WTC11 (cell line): ENCODE measurements at regions not wholly inside any gene's neighbourhood (a gene's known extent, or its start where the extent isn't known, plus 50 kb on each side); places are given as distances from the start of the nearest gene placed in this dataset.

Experiments used
- ATAC-seq: fragments of 200-7000 bp; cut with Tn5 transposase; 2 replicates; pipeline ENCODE4 v1.10.0; 2021; ENCODE audit warnings: mild to moderate bottlenecking, moderate library complexity
- CTCF ChIA-PET: fragments of 300-600 bp; sonication (Branson Sonifier 250); formaldehyde crosslinking; loops from one replicate; lab custom pipeline; 2021; ENCODE audit warnings: antibody characterized with exemption; lab: Charles Lee
- POLR2A ChIA-PET: fragments of 350-600 bp; sonication (Branson Sonifier 250); formaldehyde crosslinking; loops from one replicate; lab custom pipeline; 2021; ENCODE audit warnings: antibody characterized with exemption; lab: Charles Lee
- DNase-seq: peaks from one replicate; pipeline ENCODE4 v3.0.0; 2021; ENCODE audit warnings: low spot score
- H3K27ac Mint-ChIP-seq: 2 replicates; pipeline ENCODE4 v1.8.0; 2021; ENCODE audit warnings: mixed read lengths
- H3K27me3 Mint-ChIP-seq: 2 replicates; pipeline ENCODE4 v1.8.0; 2021; ENCODE audit warnings: low read depth, mild to moderate bottlenecking, moderate library complexity, mixed read lengths
- H3K36me3 Mint-ChIP-seq: 2 replicates; pipeline ENCODE4 v1.8.0; 2021; ENCODE audit warnings: mixed read lengths
- H3K4me1 Mint-ChIP-seq: 2 replicates; pipeline ENCODE4 v1.8.0; 2022; ENCODE audit warnings: mixed read lengths
- H3K4me3 Mint-ChIP-seq: 2 replicates; pipeline ENCODE4 v1.8.0; 2021; ENCODE audit warnings: mild to moderate bottlenecking, moderate library complexity, mixed read lengths
- H3K9me3 Mint-ChIP-seq: 2 replicates; pipeline ENCODE4 v1.8.0; 2021; ENCODE audit warnings: mixed read lengths
- CBFB ChIP-seq: sonication (generic); formaldehyde crosslinking; IDR thresholded peaks from 2 replicates; pipeline ENCODE4 v1.8.1; 2022; ENCODE audit warnings: mild to moderate bottlenecking, low read depth, missing genetic modification reagents
- EMX1 ChIP-seq: fragments of 250-450 bp; sonication (Bioruptor Pico); IDR thresholded peaks from 2 replicates; pipeline ENCODE4 v1.8.0; 2021; ENCODE audit warnings: mild to moderate bottlenecking
- ESRRA ChIP-seq: sonication (generic); formaldehyde crosslinking; IDR thresholded peaks from 2 replicates; pipeline ENCODE4 v1.8.1; 2022; ENCODE audit warnings: mild to moderate bottlenecking, missing genetic modification reagents, borderline replicate concordance
- ETV6 ChIP-seq: sonication (generic); formaldehyde crosslinking; IDR thresholded peaks from 2 replicates; pipeline ENCODE4 v1.8.1; 2022; ENCODE audit warnings: mild to moderate bottlenecking, missing genetic modification reagents
- GRHL2 ChIP-seq: fragments of 250-450 bp; sonication (Bioruptor Pico); IDR thresholded peaks from 2 replicates; pipeline ENCODE4 v1.8.0; 2022; ENCODE audit warnings: mild to moderate bottlenecking, moderate library complexity; ENCODE audit not compliant: insufficient replicate concordance, severe bottlenecking
- KAT7 ChIP-seq: sonication (generic); formaldehyde crosslinking; IDR thresholded peaks from 2 replicates; pipeline ENCODE4 v1.8.1; 2023; ENCODE audit warnings: missing genetic modification reagents, mild to moderate bottlenecking, borderline replicate concordance
- MYBL2 ChIP-seq: sonication (generic); formaldehyde crosslinking; IDR thresholded peaks from 2 replicates; pipeline ENCODE4 v1.8.1; 2023; ENCODE audit warnings: mild to moderate bottlenecking, moderate library complexity, missing genetic modification reagents
- NR3C1 ChIP-seq: sonication (generic); formaldehyde crosslinking; conservative IDR thresholded peaks from 2 replicates; pipeline ENCODE4 v1.8.1; 2023; ENCODE audit warnings: low read depth, mild to moderate bottlenecking, missing genetic modification reagents
- SOX15 ChIP-seq: fragments of 250-450 bp; sonication (Bioruptor Pico); IDR thresholded peaks from 2 replicates; pipeline ENCODE4 v1.9.0; 2021; ENCODE audit warnings: mild to moderate bottlenecking
- SP1 ChIP-seq: sonication (generic); formaldehyde crosslinking; conservative IDR thresholded peaks from 2 replicates; pipeline ENCODE4 v1.8.1; 2022; ENCODE audit warnings: missing genetic modification reagents
- ZNF423 ChIP-seq: fragments of 250-450 bp; sonication (Bioruptor Pico); IDR thresholded peaks from 2 replicates; pipeline ENCODE4 v2.1.2; 2022; ENCODE audit warnings: mild to moderate bottlenecking, moderate library complexity
- TF ChIP-seq, protein P1 (sequence below): fragments of 200-600 bp; IDR thresholded peaks from 2 replicates; pipeline ENCODE4 v1.8.0; 2022; ENCODE audit warnings: antibody characterized with exemption
- TF ChIP-seq, protein P2 (sequence below): fragments of 250-450 bp; sonication (Bioruptor Pico); conservative IDR thresholded peaks from 2 replicates; pipeline ENCODE4 v1.9.0; 2021; ENCODE audit warnings: mild to moderate bottlenecking
- TF ChIP-seq, protein P3 (sequence below): sonication (generic); formaldehyde crosslinking; conservative IDR thresholded peaks from 2 replicates; pipeline ENCODE4 v1.8.1; 2023; ENCODE audit warnings: mild to moderate bottlenecking, low read depth, missing genetic modification reagents, moderate library complexity
- TF ChIP-seq, protein P4 (sequence below): sonication (generic); formaldehyde crosslinking; IDR thresholded peaks from 2 replicates; pipeline ENCODE4 v1.8.1; 2023; ENCODE audit warnings: mild to moderate bottlenecking, missing genetic modification reagents, moderate library complexity
- TF ChIP-seq, protein P5 (sequence below): sonication (generic); formaldehyde crosslinking; IDR thresholded peaks from 2 replicates; pipeline ENCODE4 v1.8.1; 2023; ENCODE audit warnings: mild to moderate bottlenecking, missing genetic modification reagents, borderline replicate concordance
- TF ChIP-seq, protein P6 (sequence below): fragments of 250-450 bp; sonication (Bioruptor Pico); IDR thresholded peaks from 2 replicates; pipeline ENCODE4 v1.8.0; 2021; ENCODE audit warnings: mild to moderate bottlenecking
- TF ChIP-seq, protein P7 (sequence below): sonication (generic); formaldehyde crosslinking; IDR thresholded peaks from 2 replicates; pipeline ENCODE4 v1.8.1; 2022; ENCODE audit warnings: mild to moderate bottlenecking, missing genetic modification reagents, moderate library complexity, borderline replicate concordance

DNA sequence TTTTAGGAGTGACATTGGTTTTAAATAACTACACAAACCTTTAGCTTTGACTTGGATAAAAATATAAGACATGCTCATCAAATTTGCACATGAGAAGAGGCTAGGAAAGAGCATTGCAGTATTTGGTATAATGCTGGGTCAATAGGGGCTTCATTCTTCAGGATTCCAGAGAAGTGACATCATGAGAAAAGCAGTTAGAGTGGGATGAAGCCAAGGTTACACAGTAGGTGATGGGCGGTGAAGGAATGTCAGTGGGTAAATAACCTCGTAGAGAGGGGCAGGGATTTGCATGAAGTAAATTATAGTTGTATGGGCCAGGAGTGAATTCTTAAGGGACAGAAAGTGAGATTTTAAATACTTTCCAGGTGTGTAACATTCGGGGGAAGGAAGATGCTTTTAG lies 216.2 kb downstream of the RFPL4B start:
- TF ChIP-seq GRHL2 (CRISPR knock-in tag) (no peak), ETV6 (CRISPR knock-in tag) (no peak), CBFB (CRISPR knock-in tag) (no peak), SOX15 (CRISPR knock-in tag) (no peak)
- TF ChIP-seq, protein P1, sequence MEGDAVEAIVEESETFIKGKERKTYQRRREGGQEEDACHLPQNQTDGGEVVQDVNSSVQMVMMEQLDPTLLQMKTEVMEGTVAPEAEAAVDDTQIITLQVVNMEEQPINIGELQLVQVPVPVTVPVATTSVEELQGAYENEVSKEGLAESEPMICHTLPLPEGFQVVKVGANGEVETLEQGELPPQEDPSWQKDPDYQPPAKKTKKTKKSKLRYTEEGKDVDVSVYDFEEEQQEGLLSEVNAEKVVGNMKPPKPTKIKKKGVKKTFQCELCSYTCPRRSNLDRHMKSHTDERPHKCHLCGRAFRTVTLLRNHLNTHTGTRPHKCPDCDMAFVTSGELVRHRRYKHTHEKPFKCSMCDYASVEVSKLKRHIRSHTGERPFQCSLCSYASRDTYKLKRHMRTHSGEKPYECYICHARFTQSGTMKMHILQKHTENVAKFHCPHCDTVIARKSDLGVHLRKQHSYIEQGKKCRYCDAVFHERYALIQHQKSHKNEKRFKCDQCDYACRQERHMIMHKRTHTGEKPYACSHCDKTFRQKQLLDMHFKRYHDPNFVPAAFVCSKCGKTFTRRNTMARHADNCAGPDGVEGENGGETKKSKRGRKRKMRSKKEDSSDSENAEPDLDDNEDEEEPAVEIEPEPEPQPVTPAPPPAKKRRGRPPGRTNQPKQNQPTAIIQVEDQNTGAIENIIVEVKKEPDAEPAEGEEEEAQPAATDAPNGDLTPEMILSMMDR: no peak
- TF ChIP-seq, protein P2, sequence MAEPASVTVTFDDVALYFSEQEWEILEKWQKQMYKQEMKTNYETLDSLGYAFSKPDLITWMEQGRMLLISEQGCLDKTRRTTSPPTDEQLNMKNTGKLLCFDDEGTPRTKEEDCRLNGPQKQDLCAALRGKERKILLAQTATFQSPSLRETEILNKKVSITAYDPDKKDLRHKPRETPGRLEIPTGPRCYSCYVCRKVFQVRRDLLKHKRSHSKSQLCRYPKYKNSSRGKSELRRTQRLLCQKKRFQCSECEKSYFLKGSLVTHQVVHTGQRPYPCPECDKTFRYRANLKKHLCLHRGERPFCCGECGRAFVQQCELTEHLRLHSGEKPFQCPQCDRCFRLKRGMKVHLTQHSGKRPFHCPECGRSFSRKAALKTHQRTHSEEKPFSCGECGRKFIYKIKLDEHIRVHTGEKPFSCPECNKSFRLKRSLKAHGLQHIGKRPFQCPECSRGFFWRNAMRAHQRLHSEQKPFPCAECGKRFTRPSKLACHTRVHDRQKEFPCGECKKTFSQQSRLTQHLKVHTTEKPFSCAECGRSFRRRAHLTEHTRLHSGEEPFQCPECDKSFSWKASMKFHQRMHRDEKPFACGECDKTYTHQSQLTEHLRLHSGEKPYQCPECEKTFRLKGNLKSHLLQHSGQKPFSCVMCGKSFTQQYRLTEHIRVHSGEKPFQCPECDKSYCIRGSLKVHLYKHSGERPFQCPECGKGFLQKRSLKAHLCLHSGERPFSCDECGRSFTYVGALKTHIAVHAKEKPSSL: no peak
- TF ChIP-seq, protein P3, sequence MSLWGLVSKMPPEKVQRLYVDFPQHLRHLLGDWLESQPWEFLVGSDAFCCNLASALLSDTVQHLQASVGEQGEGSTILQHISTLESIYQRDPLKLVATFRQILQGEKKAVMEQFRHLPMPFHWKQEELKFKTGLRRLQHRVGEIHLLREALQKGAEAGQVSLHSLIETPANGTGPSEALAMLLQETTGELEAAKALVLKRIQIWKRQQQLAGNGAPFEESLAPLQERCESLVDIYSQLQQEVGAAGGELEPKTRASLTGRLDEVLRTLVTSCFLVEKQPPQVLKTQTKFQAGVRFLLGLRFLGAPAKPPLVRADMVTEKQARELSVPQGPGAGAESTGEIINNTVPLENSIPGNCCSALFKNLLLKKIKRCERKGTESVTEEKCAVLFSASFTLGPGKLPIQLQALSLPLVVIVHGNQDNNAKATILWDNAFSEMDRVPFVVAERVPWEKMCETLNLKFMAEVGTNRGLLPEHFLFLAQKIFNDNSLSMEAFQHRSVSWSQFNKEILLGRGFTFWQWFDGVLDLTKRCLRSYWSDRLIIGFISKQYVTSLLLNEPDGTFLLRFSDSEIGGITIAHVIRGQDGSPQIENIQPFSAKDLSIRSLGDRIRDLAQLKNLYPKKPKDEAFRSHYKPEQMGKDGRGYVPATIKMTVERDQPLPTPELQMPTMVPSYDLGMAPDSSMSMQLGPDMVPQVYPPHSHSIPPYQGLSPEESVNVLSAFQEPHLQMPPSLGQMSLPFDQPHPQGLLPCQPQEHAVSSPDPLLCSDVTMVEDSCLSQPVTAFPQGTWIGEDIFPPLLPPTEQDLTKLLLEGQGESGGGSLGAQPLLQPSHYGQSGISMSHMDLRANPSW (CRISPR knock-in tag): no peak
- Mint-ChIP-seq H3K36me3 (no peaks in the 10 kb centered on the region), H3K27ac (peak overlapping the region; percentile 31; the same call in 1 of the 2 replicates), H3K9me3 (peaks cover 8% of the 10 kb centered on the region; the same call in 1 of the 2 replicates), H3K4me3 (no peak overlapping the region), H3K4me1 (peaks cover 14% of the 10 kb centered on the region), H3K27me3 (no peaks in the 10 kb centered on the region)
- ATAC-seq (peak; percentile 97), DNase-seq (peak; percentile 16)
- ChIA-PET POLR2A (no interaction called here), CTCF (no interaction called here)

DNA sequence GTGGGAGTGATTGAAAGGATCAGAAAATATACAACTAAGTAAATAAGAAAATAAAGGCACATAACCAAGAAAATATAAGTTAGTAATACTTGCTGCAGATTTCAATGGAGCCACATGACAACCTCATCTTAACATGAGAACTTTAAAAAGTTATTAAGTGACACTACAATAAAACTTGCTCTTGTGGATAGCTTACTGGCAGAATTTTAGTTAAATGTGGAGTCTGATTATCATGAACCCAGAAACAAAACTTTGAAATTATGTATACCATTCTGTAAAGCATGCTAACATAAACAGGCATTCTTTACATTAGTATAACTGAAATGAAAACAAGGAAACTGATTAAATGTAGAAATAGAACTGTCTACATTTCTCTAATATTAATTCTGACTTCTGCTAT lies 220.9 kb downstream of the RFPL4B start:
- POLR2A ChIA-PET: no interaction called here
- TF ChIP-seq, protein P4, sequence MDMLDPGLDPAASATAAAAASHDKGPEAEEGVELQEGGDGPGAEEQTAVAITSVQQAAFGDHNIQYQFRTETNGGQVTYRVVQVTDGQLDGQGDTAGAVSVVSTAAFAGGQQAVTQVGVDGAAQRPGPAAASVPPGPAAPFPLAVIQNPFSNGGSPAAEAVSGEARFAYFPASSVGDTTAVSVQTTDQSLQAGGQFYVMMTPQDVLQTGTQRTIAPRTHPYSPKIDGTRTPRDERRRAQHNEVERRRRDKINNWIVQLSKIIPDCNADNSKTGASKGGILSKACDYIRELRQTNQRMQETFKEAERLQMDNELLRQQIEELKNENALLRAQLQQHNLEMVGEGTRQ (CRISPR knock-in tag): no peak
- TF ChIP-seq, protein P3 (CRISPR knock-in tag): no peak
- TF ChIP-seq SP1 (CRISPR knock-in tag): no peak
- TF ChIP-seq, protein P5, sequence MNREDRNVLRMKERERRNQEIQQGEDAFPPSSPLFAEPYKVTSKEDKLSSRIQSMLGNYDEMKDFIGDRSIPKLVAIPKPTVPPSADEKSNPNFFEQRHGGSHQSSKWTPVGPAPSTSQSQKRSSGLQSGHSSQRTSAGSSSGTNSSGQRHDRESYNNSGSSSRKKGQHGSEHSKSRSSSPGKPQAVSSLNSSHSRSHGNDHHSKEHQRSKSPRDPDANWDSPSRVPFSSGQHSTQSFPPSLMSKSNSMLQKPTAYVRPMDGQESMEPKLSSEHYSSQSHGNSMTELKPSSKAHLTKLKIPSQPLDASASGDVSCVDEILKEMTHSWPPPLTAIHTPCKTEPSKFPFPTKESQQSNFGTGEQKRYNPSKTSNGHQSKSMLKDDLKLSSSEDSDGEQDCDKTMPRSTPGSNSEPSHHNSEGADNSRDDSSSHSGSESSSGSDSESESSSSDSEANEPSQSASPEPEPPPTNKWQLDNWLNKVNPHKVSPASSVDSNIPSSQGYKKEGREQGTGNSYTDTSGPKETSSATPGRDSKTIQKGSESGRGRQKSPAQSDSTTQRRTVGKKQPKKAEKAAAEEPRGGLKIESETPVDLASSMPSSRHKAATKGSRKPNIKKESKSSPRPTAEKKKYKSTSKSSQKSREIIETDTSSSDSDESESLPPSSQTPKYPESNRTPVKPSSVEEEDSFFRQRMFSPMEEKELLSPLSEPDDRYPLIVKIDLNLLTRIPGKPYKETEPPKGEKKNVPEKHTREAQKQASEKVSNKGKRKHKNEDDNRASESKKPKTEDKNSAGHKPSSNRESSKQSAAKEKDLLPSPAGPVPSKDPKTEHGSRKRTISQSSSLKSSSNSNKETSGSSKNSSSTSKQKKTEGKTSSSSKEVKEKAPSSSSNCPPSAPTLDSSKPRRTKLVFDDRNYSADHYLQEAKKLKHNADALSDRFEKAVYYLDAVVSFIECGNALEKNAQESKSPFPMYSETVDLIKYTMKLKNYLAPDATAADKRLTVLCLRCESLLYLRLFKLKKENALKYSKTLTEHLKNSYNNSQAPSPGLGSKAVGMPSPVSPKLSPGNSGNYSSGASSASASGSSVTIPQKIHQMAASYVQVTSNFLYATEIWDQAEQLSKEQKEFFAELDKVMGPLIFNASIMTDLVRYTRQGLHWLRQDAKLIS (CRISPR knock-in tag): no peak
- TF ChIP-seq EMX1 (CRISPR knock-in tag): no peak
- TF ChIP-seq NR3C1: no peak
- TF ChIP-seq, protein P6, sequence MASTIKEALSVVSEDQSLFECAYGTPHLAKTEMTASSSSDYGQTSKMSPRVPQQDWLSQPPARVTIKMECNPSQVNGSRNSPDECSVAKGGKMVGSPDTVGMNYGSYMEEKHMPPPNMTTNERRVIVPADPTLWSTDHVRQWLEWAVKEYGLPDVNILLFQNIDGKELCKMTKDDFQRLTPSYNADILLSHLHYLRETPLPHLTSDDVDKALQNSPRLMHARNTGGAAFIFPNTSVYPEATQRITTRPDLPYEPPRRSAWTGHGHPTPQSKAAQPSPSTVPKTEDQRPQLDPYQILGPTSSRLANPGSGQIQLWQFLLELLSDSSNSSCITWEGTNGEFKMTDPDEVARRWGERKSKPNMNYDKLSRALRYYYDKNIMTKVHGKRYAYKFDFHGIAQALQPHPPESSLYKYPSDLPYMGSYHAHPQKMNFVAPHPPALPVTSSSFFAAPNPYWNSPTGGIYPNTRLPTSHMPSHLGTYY (CRISPR knock-in tag): no peak
- TF ChIP-seq, protein P7, sequence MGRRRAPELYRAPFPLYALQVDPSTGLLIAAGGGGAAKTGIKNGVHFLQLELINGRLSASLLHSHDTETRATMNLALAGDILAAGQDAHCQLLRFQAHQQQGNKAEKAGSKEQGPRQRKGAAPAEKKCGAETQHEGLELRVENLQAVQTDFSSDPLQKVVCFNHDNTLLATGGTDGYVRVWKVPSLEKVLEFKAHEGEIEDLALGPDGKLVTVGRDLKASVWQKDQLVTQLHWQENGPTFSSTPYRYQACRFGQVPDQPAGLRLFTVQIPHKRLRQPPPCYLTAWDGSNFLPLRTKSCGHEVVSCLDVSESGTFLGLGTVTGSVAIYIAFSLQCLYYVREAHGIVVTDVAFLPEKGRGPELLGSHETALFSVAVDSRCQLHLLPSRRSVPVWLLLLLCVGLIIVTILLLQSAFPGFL (CRISPR knock-in tag): no peak
- TF ChIP-seq MYBL2: no peak
- no peak for TF ChIP-seq KAT7
- no peak for TF ChIP-seq ZNF423 (CRISPR knock-in tag)
- TF ChIP-seq ESRRA: no peak

More for the DNA sequence above, 220.9 kb downstream of the RFPL4B start:
- no peak overlapping the region for H3K27ac Mint-ChIP-seq
- H3K9me3 Mint-ChIP-seq: peaks cover 8% of the 10 kb centered on the region; the same call in 1 of the 2 replicates
- CTCF ChIA-PET: no interaction called here
- ATAC-seq (no peak), DNase-seq (no peak)
- peaks cover 10% of the 10 kb centered on the region for H3K4me1 Mint-ChIP-seq
- H3K27me3 Mint-ChIP-seq: no peaks in the 10 kb centered on the region
- H3K36me3 Mint-ChIP-seq: no peaks in the 10 kb centered on the region
- no peak overlapping the region for H3K4me3 Mint-ChIP-seq
